ENCODE measurements at regions not wholly inside any gene's neighbourhood (a gene's known extent, or its start where the extent isn't known, plus 50 kb on each side); places are given as distances from the start of the nearest gene placed in this dataset.

DNA sequence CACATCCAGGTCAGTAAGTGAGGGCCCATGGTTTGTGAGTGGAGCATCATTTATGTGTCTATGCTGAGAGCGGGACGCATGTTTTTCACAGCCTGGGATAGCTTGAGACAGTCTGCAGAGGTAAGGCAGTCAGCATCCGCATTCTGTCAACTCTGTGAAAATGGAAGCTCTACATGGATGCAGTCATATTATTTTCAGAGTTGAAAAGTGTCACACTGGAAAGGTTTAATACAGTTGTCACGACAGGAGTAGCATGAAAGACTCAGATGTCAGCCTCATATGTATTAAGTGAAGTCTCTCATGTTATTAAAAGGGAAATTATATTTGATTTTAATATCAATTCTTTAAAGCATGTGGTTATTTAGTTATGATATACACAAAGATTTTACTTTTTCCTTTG lies 436.9 kb upstream of the GYPC start:
- TF ChIP-seq POLR2A (IDR thresholded peaks at IDR 0.05; ENCODE audit: extremely low read depth, insufficient read length) (no peak), MAX (IDR thresholded peaks at IDR 0.05; ENCODE audit: low read depth, low read length) (no peak), MYC (IDR thresholded peaks at IDR 0.05; ENCODE audit: low read depth, low read length) (no peak)
- TF ChIP-seq, protein P1, sequence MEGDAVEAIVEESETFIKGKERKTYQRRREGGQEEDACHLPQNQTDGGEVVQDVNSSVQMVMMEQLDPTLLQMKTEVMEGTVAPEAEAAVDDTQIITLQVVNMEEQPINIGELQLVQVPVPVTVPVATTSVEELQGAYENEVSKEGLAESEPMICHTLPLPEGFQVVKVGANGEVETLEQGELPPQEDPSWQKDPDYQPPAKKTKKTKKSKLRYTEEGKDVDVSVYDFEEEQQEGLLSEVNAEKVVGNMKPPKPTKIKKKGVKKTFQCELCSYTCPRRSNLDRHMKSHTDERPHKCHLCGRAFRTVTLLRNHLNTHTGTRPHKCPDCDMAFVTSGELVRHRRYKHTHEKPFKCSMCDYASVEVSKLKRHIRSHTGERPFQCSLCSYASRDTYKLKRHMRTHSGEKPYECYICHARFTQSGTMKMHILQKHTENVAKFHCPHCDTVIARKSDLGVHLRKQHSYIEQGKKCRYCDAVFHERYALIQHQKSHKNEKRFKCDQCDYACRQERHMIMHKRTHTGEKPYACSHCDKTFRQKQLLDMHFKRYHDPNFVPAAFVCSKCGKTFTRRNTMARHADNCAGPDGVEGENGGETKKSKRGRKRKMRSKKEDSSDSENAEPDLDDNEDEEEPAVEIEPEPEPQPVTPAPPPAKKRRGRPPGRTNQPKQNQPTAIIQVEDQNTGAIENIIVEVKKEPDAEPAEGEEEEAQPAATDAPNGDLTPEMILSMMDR (IDR thresholded peaks at IDR 0.05; ENCODE audit: low read depth, low read length) = no peak
- DNase-seq (ENCODE audit: low read depth) = no peak
- H3K4me3 ChIP-seq (ENCODE audit: low read depth, low read length) = no peak overlapping the region

- DNase-seq (ENCODE audit: low read depth) = no peak
- TF ChIP-seq, protein P1 (IDR thresholded peaks at IDR 0.05; ENCODE audit: low read depth, low read length) = no peak
- TF ChIP-seq MYC (IDR thresholded peaks at IDR 0.05; ENCODE audit: low read depth, low read length) = no peak
- TF ChIP-seq POLR2A (IDR thresholded peaks at IDR 0.05; ENCODE audit: extremely low read depth, insufficient read length) = no peak
- no peak for TF ChIP-seq MAX (IDR thresholded peaks at IDR 0.05; ENCODE audit: low read depth, low read length)
- no peak overlapping the region for H3K4me3 ChIP-seq (ENCODE audit: low read depth, low read length)
Observed at GRCh38 chr2:126220331-126220730, 435.6 kb upstream of the GYPC start.

- H3K4me3 ChIP-seq (ENCODE audit: low read depth, low read length) = no peak overlapping the region
- no peak for DNase-seq (ENCODE audit: low read depth)
- TF ChIP-seq MAX (IDR thresholded peaks at IDR 0.05; ENCODE audit: low read depth, low read length) = no peak
- no peak for TF ChIP-seq POLR2A (IDR thresholded peaks at IDR 0.05; ENCODE audit: extremely low read depth, insufficient read length)
- no peak for TF ChIP-seq MYC (IDR thresholded peaks at IDR 0.05; ENCODE audit: low read depth, low read length)
- TF ChIP-seq, protein P1 (IDR thresholded peaks at IDR 0.05; ENCODE audit: low read depth, low read length) = no peak
Observed at GRCh38 chr2:126221506-126221905, 434.5 kb upstream of the GYPC start.

DNA sequence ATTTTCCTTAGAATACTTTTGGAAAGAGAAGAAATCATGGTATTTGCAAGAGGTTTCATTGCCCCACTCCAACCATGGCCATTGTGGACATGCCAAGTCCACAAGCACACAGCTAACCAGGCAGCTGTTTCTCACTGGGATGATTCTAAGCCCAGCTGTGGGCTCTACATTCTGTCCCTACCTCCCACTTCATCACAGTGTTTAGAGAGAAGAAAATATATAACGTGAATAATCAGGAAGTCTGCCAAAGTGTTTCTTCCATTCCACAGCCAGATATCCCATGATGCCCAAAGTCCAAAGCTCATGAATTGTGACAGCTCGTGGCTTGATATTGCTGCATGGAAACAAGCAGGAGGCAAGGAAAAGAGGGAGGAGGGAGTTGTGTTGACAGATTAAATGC lies 433.7 kb upstream of the GYPC start:
- no peak overlapping the region for H3K4me3 ChIP-seq (ENCODE audit: low read depth, low read length)
- no peak for DNase-seq (ENCODE audit: low read depth)
- TF ChIP-seq MYC (IDR thresholded peaks at IDR 0.05; ENCODE audit: low read depth, low read length) (no peak), MAX (IDR thresholded peaks at IDR 0.05; ENCODE audit: low read depth, low read length) (no peak), POLR2A (IDR thresholded peaks at IDR 0.05; ENCODE audit: extremely low read depth, insufficient read length) (no peak)
- TF ChIP-seq, protein P1 (IDR thresholded peaks at IDR 0.05; ENCODE audit: low read depth, low read length) = no peak

GRCh38 chr2:126224776-126225175 lies 431.2 kb upstream of the GYPC start:
- no peak for TF ChIP-seq MYC (IDR thresholded peaks at IDR 0.05; ENCODE audit: low read depth, low read length)
- TF ChIP-seq POLR2A (IDR thresholded peaks at IDR 0.05; ENCODE audit: extremely low read depth, insufficient read length) = no peak
- TF ChIP-seq MAX (IDR thresholded peaks at IDR 0.05; ENCODE audit: low read depth, low read length) = no peak
- TF ChIP-seq, protein P1 (IDR thresholded peaks at IDR 0.05; ENCODE audit: low read depth, low read length) = no peak
- H3K4me3 ChIP-seq (ENCODE audit: low read depth, low read length) = no peak overlapping the region
- DNase-seq (ENCODE audit: low read depth) = no peak

GRCh38 chr2:126227250-126227649 lies 428.7 kb upstream of the GYPC start:
- H3K4me3 ChIP-seq (ENCODE audit: low read depth, low read length) = no peak overlapping the region
- peak; percentile 31 for DNase-seq (ENCODE audit: low read depth)
- TF ChIP-seq, protein P1 (IDR thresholded peaks at IDR 0.05; ENCODE audit: low read depth, low read length) = peak; percentile 60
- TF ChIP-seq MAX (IDR thresholded peaks at IDR 0.05; ENCODE audit: low read depth, low read length) = no peak

Measured in NB4 (cell line).